ENCODE measurements at regions not wholly inside any gene's neighbourhood (a gene's known extent, or its start where the extent isn't known, plus 50 kb on each side); places are given as distances from the start of the nearest gene placed in this dataset.

- DNase-seq (ENCODE audit: low spot score): peak; percentile 49
Measured at GRCh38 chr12:46131732-46132469, 136.9 kb downstream of the SLC38A1 start.

- DNase-seq (ENCODE audit: low spot score): no peak
Measured at GRCh38 chr12:46127656-46128055, 137.3 kb upstream of the SCAF11 start.

DNA sequence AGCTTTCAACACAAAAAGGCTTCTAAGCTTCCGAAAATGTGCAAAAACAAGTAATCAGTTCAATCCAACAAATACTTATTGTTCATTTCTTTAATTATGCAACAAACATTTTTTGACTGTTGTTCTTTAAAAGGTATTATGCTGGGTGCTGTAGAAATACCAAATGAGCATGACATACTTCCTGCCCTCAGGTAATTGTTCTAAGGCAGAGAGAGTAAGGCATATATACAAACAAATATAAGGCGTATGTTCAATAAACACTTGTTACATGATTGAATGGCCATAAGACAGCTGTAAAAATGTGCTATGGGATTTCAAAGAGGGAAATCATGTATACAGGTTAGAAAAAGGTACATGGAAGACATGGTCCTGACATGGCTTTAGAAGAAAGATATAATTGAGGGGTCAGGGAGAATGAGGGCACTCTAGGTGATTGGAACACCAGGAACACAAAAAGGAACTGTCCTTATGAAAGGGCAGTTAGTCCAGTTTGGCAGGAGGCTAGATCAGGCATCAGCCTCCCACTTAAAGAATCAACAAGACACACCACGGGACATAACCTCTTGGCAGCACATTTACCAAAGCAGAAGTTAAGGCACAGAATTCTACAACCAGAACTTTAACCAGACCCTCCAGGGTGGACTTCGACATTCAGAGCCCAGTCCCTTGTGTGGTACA is 135.8 kb upstream of the SCAF11 start:
- no peak for DNase-seq (ENCODE audit: low spot score)

- DNase-seq (ENCODE audit: low spot score): peak; percentile 77
Measured at GRCh38 chr12:46124848-46125619, 134.7 kb upstream of the SCAF11 start.

- DNase-seq (ENCODE audit: low spot score): no peak
Measured at GRCh38 chr12:46124132-46124847, 133.9 kb upstream of the SCAF11 start.

DNA sequence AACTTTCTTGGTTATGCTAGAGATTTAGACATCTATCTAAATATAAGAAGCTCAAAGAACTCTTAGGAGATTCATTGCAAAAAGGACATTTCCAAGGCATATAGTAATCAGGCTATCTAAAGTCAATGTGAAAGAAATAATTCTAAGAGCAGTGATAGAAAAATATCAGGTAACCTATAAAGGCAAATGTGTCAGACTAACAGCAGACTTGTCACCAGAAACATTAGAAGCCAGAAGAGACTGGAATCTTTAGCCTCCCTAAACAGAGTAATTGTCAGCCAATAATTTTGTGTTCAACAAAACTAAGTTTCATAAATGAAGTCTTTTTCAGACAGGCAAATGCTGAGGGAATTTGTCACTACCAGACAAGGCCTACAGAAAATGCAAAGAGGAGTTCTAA is 122.0 kb upstream of the SCAF11 start:
- no peak for DNase-seq (ENCODE audit: low spot score)

- no peak for DNase-seq (ENCODE audit: low spot score)
Measured at GRCh38 chr12:46111715-46112114, 121.3 kb upstream of the SCAF11 start.

DNA sequence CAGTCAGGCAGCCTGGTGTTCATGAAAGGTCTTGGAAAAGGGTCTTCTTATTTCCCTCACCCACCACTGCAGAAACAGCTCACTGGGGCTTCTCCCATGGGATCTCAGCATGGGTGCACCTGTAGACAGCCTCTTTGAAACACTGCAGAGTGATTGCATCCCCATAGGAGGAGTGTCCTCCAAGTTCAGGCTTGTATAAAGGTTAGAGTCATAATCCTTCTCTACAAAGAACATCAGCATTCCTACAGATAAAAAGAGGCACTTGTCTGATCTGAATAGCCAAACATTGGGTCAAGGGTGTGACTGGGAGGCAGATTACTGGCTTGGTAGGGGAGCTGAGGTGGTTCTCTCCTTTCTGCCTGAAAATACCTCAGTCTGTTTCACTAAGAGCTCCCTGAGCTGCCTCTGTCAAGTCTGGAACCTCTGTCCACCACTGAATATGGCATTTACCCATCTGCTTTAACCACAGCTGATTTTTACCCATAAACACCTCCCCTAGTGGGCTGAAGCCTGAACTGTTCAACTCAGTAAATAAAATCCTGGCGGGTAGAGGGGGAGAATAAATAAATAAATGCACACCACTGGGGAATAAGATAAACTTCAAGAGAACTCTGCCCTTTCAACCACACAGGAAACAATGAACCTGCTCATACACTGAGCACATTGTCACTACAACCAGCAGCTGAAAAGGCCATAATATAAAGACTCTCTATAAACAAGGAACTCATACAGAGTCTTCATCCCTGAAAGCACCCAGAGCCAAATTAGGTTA is 120.7 kb upstream of the SCAF11 start:
- peak; percentile 32 for DNase-seq (ENCODE audit: low spot score)

GRCh38 chr12:46110223-46110611 is 119.8 kb upstream of the SCAF11 start:
- DNase-seq (ENCODE audit: low spot score): no peak

- DNase-seq (ENCODE audit: low spot score): no peak
Measured at GRCh38 chr12:46109343-46110222, 119.2 kb upstream of the SCAF11 start.

DNA sequence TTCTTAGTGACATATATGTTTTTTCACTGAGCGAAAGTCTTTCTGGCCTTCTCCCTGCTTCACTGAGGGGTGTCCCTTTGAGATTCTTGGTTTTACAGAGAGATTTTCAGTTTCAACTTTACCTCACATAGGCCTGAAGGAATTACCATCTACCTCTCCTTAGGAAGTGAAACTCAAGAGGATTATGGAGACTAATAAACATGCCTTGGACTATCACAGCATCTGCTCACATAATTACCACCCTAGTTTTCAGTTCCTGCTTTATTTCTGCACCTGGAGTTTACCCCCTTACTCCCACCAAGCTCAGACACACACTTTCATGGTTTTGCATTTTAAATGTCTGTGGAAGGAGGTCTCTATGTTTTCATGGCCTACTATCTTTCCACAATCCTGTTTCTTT is 118.3 kb upstream of the SCAF11 start:
- no peak for DNase-seq (ENCODE audit: low spot score)

DNA sequence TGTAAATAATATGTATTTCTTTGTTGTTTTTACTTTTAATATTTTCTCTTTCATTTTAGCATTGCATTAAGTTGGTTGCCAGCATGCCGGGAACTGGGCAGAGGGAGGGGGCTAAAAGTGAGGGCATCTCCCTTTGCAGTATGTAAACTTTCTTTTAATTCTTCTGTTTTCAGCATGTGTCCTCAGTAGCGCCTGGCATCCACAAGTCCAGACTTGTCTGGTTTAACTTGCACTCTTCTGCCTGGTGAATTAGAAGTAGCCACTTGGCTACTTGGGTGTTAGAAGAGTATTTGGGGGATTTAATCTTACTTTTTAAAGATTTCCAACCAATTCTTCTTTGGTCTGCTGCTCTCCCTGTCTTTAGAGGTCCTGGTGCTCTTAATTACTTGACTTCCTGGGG is 117.2 kb upstream of the SCAF11 start:
- DNase-seq (ENCODE audit: low spot score): no peak

DNA sequence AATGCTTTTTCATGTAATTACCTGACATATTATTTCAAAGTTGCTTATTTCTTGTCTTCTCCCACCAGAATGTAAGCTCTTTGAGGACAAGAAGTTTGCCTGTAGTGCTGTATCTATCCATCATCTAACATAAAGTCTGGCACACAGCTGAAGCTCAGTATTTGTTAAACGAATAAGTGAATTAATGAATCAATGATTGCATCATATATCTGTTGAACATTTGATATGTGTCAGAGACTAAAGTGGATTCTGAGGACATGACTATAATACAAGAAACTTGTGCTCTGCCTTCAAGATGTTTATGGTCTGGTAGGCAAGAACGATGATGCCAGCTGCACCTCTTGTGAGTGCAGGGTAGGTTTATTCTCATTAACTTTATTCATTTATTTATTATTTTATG is 115.4 kb upstream of the SCAF11 start:
- no peak for DNase-seq (ENCODE audit: low spot score)

GRCh38 chr12:46103559-46104383 is 113.4 kb upstream of the SCAF11 start:
- no peak for DNase-seq (ENCODE audit: low spot score)

GRCh38 chr12:46101485-46101869 is 111.1 kb upstream of the SCAF11 start:
- no peak for DNase-seq (ENCODE audit: low spot score)

DNA sequence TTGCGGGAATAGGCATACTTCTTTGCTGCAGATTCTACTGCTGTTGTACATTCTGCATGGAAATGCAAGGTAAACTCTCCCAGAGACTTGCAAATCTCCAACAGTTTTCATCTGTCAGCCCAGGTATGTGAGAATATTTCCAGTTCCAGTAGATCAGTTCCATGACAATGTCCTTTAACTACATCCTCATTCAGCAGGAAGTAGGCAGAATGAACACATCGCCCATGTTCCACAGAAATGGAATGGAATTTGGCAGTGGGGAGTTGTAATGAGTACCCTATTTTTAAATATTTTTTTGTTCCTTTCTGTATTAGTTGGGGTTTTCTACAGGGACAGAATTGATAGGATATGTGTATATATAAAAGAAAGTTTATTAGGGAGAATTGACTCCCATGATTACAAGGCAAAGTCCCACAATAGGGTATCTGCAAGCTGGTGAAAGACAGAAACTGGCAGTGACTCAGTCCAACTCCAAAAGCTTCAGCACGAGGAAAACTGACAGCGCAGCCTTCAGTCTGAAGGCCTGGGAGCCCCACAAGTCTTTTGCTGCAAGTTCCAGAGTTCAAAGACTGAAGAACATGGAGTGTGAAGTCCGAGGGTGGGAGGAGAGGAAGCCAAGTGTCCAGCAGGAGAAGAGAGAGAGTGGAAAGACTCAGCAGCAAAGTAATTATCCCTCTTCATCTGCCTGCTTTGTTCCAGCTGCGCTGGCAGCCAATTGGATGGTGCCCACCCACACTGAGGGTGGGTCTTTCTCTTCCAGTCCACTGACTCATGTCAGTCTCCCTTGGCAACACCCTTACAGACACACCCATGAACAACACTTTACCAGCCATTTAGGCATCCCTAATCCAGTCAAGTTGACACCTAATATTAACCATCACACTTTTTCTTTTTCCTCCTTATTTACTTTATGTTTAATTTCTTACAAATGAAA is 110.4 kb upstream of the SCAF11 start:
- DNase-seq (ENCODE audit: low spot score): peak; percentile 24

DNA sequence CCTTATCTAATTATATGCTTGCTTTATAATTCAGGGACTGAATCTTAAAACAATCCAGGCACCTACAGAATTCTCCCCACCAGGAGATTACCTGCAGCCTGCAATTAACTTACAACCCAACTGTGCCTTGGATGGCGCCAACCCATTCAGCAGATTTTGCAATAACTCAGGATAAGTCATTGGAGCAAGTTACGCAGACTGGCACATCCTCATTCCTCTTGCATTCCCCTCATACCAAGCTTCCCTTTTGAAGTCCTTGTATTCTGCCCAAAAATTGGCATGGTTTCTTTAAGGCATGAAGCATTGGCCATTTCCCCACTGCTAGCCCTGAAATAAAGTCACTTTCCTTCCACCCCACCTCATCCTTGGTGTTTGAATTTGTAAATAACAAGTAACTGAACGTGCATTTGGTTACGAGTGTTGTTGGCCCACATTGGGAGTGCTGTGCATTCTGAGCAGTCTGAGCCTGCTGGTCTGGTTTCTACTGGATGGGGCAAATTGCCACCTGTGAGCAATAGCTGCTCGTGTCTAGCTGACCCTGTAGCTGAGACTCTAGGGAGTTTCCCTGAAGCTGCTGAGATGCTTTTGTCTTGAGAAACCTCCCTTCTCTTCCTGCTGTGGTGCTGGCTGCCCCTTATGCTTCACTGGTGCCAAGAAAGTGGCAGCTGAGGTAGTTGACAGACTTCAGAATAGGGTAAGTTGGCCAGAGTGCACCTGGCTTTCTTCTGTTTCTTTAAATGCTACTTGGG is 99.2 kb upstream of the SCAF11 start:
- no peak for DNase-seq (ENCODE audit: low spot score)
